Ovary (tissue), 7 donors: ENCODE measurements at regions not wholly inside any gene's neighbourhood (a gene's known extent, or its start where the extent isn't known, plus 50 kb on each side); places are given as distances from the start of the nearest gene placed in this dataset.

Experiments
- DNase-seq, 5 donors: peaks; one replicate each; pipeline ENCODE4 v3.0.0-alpha.2; 2019 to 2020
- H3K27ac ChIP-seq, 2 donors: fragments of 200-600 bp; one replicate each; pipeline versions ENCODE4 v1.5.1 to v1.8.0; 2019 to 2022
- H3K27me3 ChIP-seq: fragments of 200-600 bp; one replicate; pipeline ENCODE4 v1.8.0; 2022
- H3K36me3 ChIP-seq: fragments of 200-600 bp; sonication (generic); one replicate; pipeline ENCODE4 v1.5.1; 2019
- H3K4me1 ChIP-seq: one replicate; pipeline ENCODE4 v1.8.1; 2013; ENCODE audit warnings: mild to moderate bottlenecking, moderate library complexity; ENCODE audit not compliant: insufficient read depth
- H3K4me3 ChIP-seq: fragments of 200-600 bp; sonication (generic); one replicate; pipeline ENCODE4 v1.5.1; 2017
- H3K9me3 ChIP-seq, 2 donors: fragments of 200-600 bp in 1 of 2; sonication (generic) in 1 of 2; one replicate each; pipeline versions ENCODE4 v1.5.1 to v1.8.1; 2013 to 2019; ENCODE audit warnings: mild to moderate bottlenecking in 1 of 2, moderate library complexity in 1 of 2
- EP300 ChIP-seq: sonication (generic); formaldehyde crosslinking; IDR thresholded peaks from one replicate; pipeline ENCODE4 v1.6.1; 2017; ENCODE audit warnings: antibody characterized with exemption
- POLR2A ChIP-seq: fragments of 450-650 bp; IDR thresholded peaks from one replicate; pipeline ENCODE4 v1.6.1; 2017; ENCODE audit warnings: antibody characterized with exemption, mild to moderate bottlenecking, moderate library complexity
- WGBS, 3 donors: extraction: QIAGEN DNeasy Blood & Tissue Kit in 1 of 3; methylation state at CpG; one replicate each; pipeline versions ENCODE4 v1.1.5 to v1.1.7; 2013 to 2017; 5-methylcytosine and 5-hydroxymethylcytosine counted together
- intact Hi-C, 4 donors: fragments of 100-400 bp; cut with DNase I; formaldehyde crosslinking; loops; one replicate each; pipeline versions ENCODE4 v1.11.0 to v1.15.1; 2022 to 2023
- TF ChIP-seq, protein P1 (sequence below), 3 donors: fragments of 450-650 bp in 2 of 3; fragments of 200-600 bp in 1 of 3; IDR thresholded peaks; one replicate each; pipeline versions ENCODE4 v1.5.1 to v1.8.0; 2016 to 2022; ENCODE audit warnings: antibody characterized with exemption in 3 of 3, mild to moderate bottlenecking in 1 of 3
- donor health status: DM: no; HTN: no; CAD: no; lungs with moderate emphysema.
- donor health status: DM: no; HTN: no; CAD: no.
- donor health status: Bipolar disorder and iron deficiency.
- donor health status: DM: no; HTN: no; CAD: no.
- donor health status: DM: yes; HTN: yes; CAD: no.

DNA sequence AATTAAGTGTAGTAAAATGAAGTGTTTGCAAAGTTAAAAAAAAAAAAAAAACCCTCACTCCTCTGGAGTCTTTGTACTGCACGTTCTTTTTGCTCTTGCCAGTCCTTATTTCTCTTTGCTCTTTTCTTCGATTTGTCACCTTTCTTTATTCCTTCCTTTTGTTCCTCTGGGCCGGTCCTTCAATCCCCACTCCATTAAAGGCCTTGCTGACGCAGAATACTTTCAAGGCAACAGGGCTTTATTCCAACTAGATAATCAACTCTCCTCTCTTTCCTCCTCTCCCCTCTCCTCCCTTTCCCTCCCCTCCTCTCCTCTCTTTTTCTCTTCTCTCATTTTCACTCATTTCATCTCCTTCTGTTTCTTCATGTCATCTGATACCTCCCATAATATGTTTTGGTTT is 138.2 kb upstream of the NTM start:
- H3K9me3 ChIP-seq: no peaks in the 10 kb centered on the region

GRCh38 chr11:131234221-131234620 is 136.2 kb upstream of the NTM start:
- no peaks in the 10 kb centered on the region for H3K4me1 ChIP-seq
- H3K4me3 ChIP-seq: no peak overlapping the region
- H3K27me3 ChIP-seq: no peaks in the 10 kb centered on the region
- no peak for DNase-seq
- TF ChIP-seq, protein P1, sequence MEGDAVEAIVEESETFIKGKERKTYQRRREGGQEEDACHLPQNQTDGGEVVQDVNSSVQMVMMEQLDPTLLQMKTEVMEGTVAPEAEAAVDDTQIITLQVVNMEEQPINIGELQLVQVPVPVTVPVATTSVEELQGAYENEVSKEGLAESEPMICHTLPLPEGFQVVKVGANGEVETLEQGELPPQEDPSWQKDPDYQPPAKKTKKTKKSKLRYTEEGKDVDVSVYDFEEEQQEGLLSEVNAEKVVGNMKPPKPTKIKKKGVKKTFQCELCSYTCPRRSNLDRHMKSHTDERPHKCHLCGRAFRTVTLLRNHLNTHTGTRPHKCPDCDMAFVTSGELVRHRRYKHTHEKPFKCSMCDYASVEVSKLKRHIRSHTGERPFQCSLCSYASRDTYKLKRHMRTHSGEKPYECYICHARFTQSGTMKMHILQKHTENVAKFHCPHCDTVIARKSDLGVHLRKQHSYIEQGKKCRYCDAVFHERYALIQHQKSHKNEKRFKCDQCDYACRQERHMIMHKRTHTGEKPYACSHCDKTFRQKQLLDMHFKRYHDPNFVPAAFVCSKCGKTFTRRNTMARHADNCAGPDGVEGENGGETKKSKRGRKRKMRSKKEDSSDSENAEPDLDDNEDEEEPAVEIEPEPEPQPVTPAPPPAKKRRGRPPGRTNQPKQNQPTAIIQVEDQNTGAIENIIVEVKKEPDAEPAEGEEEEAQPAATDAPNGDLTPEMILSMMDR (IDR thresholded peaks at IDR 0.05): no peak
- TF ChIP-seq EP300: no peak
- TF ChIP-seq POLR2A: no peak
- no peaks in the 10 kb centered on the region for H3K36me3 ChIP-seq
- H3K9me3 ChIP-seq: no peaks in the 10 kb centered on the region
- intact Hi-C loops: no loop called here
- H3K27ac ChIP-seq: no peak overlapping the region
- 80 to 86% (median 84%) methylated on average over 15 of the region's 15 CpGs for WGBS, 3 donors

More for the DNA sequence above, 138.2 kb upstream of the NTM start:
- no peaks in the 10 kb centered on the region for H3K36me3 ChIP-seq
- no peak overlapping the region for H3K27ac ChIP-seq
- 53 to 54% (median 54%) methylated on average over 4 of the region's 4 CpGs for WGBS, 3 donors
- H3K4me3 ChIP-seq: no peak overlapping the region
- DNase-seq: no peak
- TF ChIP-seq POLR2A: no peak
- no peak for TF ChIP-seq EP300
- TF ChIP-seq, protein P1 (IDR thresholded peaks at IDR 0.05): no peak
- H3K4me1 ChIP-seq: no peaks in the 10 kb centered on the region
- H3K27me3 ChIP-seq: no peaks in the 10 kb centered on the region
- intact Hi-C loops: no loop called here

- Histone ChIP-seq H3K4me1 (no peaks in the 10 kb centered on the region), H3K27me3 (no peaks in the 10 kb centered on the region), H3K9me3 (no peaks in the 10 kb centered on the region), H3K4me3 (no peak overlapping the region), H3K27ac (no peak overlapping the region), H3K36me3 (no peaks in the 10 kb centered on the region)
- intact Hi-C loops: no loop called here
- no peak for DNase-seq
- TF ChIP-seq, protein P1 (IDR thresholded peaks at IDR 0.05): no peak
- TF ChIP-seq EP300 (no peak), POLR2A (no peak)
- 70 to 78% (median 73%) methylated on average over 20 of the region's 20 CpGs for WGBS, 3 donors
Measured at GRCh38 chr11:131235328-131236298, 134.8 kb upstream of the NTM start.

- WGBS, 3 donors: 58 to 67% (median 63%) methylated on average over 7 of the region's 7 CpGs
- no peaks in the 10 kb centered on the region for H3K27me3 ChIP-seq
- no peaks in the 10 kb centered on the region for H3K9me3 ChIP-seq
- no peaks in the 10 kb centered on the region for H3K36me3 ChIP-seq
- H3K4me3 ChIP-seq: no peak overlapping the region
- intact Hi-C loops: no loop called here
- no peak overlapping the region for H3K27ac ChIP-seq
- no peak for DNase-seq
- TF ChIP-seq, protein P1 (IDR thresholded peaks at IDR 0.05): no peak
- TF ChIP-seq EP300 (no peak), POLR2A (no peak)
- no peaks in the 10 kb centered on the region for H3K4me1 ChIP-seq
Measured at GRCh38 chr11:131240421-131240820, 130.0 kb upstream of the NTM start.
